SK-N-SH (cell line): ENCODE measurements at regions not wholly inside any gene's neighbourhood (a gene's known extent, or its start where the extent isn't known, plus 50 kb on each side); places are given as distances from the start of the nearest gene placed in this dataset.

Experiments
- CTCF ChIA-PET: fragments of 300-600, 350-600 bp; formaldehyde crosslinking; extraction: SDS; loops from one replicate; lab custom pipeline; 2021; lab: Yijun Ruan, JAX
- POLR2A ChIA-PET: fragments of 350-600 bp; sonication (Branson Sonifier 250); formaldehyde crosslinking; extraction: SDS; loops from one replicate; lab custom pipeline; 2020; ENCODE audit warnings: antibody characterized with exemption, inconsistent platforms; lab: Yijun Ruan, JAX
- DNase-seq: peaks from one replicate; pipeline ENCODE4 v3.0.0; 2012
- H2AFZ ChIP-seq: fragments of 200-600 bp; sonication (generic); 2 replicates; pipeline ENCODE4 v1.8.1; 2016; ENCODE audit warnings: antibody characterized with exemption, mild to moderate bottlenecking, low read depth
- H3F3A ChIP-seq: fragments of 200-600 bp; sonication (generic); replicated peaks from 2 replicates; pipeline ENCODE3; 2016; ENCODE audit warnings: antibody characterized with exemption, mild to moderate bottlenecking; ENCODE audit not compliant: insufficient read depth
- H3K27ac ChIP-seq, 2 experiments: fragments of 200-500 bp in 1 of 2; fragments of 200-600 bp in 1 of 2; sonication (Bioruptor generic) in 1 of 2; sonication (generic), shearing (Covaris generic) in 1 of 2; 2 replicates each; pipeline versions ENCODE4 v1.5.1 to v1.6.1; 2014 to 2016; ENCODE audit warnings: low read depth in 2 of 2, inconsistent platforms in 1 of 2, low read length in 1 of 2, mild to moderate bottlenecking in 1 of 2, mixed read lengths in 1 of 2
- H3K27me3 ChIP-seq: fragments of 200-600 bp; sonication (generic), shearing (Covaris generic); 2 replicates; pipeline ENCODE4 v1.6.1; 2016; ENCODE audit warnings: mixed run types; ENCODE audit not compliant: insufficient read depth
- H3K36me3 ChIP-seq, 2 experiments: fragments of 200-500 bp in 1 of 2; fragments of 200-600 bp in 1 of 2; sonication (Bioruptor generic) in 1 of 2; sonication (generic) in 1 of 2; replicated peaks in 1 of 2; 2 replicates each; pipeline versions ENCODE3 to v1.5.1; 2014 to 2016; ENCODE audit warnings: low read length in 1 of 2, mild to moderate bottlenecking in 1 of 2; ENCODE audit not compliant: insufficient read depth in 2 of 2, control insufficient read depth in 1 of 2
- H3K4me1 ChIP-seq, 2 experiments: fragments of 200-500 bp in 1 of 2; fragments of 200-600 bp in 1 of 2; sonication (Bioruptor generic) in 1 of 2; sonication (generic), shearing (Covaris generic) in 1 of 2; 2 replicates each; pipeline versions ENCODE4 v1.5.1 to v1.6.1; 2014 to 2016; ENCODE audit warnings: low read depth in 1 of 2, low read length in 1 of 2, mixed run types in 1 of 2; ENCODE audit not compliant: insufficient read depth in 2 of 2, control insufficient read depth in 1 of 2
- H3K4me2 ChIP-seq: fragments of 200-600 bp; sonication (generic), shearing (Covaris generic); 2 replicates; pipeline ENCODE4 v1.6.1; 2017; ENCODE audit warnings: mixed run types
- H3K4me3 ChIP-seq, 2 experiments: fragments of 200-500 bp in 1 of 2; fragments of 200-600 bp in 1 of 2; sonication (Bioruptor generic) in 1 of 2; sonication (generic), shearing (Covaris generic) in 1 of 2; 2 replicates each; pipeline versions ENCODE4 v1.5.1 to v1.8.1; 2014 to 2016; ENCODE audit warnings: low read depth in 2 of 2, inconsistent platforms in 1 of 2, low read length in 1 of 2, mild to moderate bottlenecking in 1 of 2, mixed read lengths in 1 of 2, moderate library complexity in 1 of 2
- H3K79me2 ChIP-seq: fragments of 200-600 bp; sonication (generic); 2 replicates; pipeline ENCODE4 v1.8.1; 2017; ENCODE audit warnings: mild to moderate bottlenecking; ENCODE audit not compliant: insufficient read depth
- H3K9ac ChIP-seq: fragments of 200-600 bp; sonication (generic); 2 replicates; pipeline ENCODE4 v1.6.1; 2017; ENCODE audit warnings: mixed run types
- H3K9me2 ChIP-seq: fragments of 200-600 bp; sonication (generic); 2 replicates; pipeline ENCODE4 v1.6.1; 2017; ENCODE audit warnings: mixed run types
- H3K9me3 ChIP-seq: fragments of 200-600 bp; sonication (generic); 2 replicates; pipeline ENCODE4 v1.6.1; 2017; ENCODE audit warnings: mixed run types, mild to moderate bottlenecking, moderate library complexity
- H4K20me1 ChIP-seq: fragments of 200-600 bp; sonication (generic); 2 replicates; pipeline ENCODE4 v1.6.1; 2017; ENCODE audit warnings: mild to moderate bottlenecking, mixed run types; ENCODE audit not compliant: insufficient read depth
- CTCF ChIP-seq: fragments of 200-600 bp; sonication (generic); IDR thresholded peaks from 2 replicates; pipeline ENCODE4 v1.6.1; 2017; ENCODE audit warnings: antibody characterized with exemption, mild to moderate bottlenecking, moderate library complexity
- FOXM1 ChIP-seq: IDR thresholded peaks from 2 replicates; pipeline ENCODE4 v1.4.0; 2012; ENCODE audit warnings: low read depth, mild to moderate bottlenecking
- GATA2 ChIP-seq: sonication (generic); formaldehyde crosslinking; IDR thresholded peaks from 2 replicates; pipeline ENCODE4 v1.5.0; 2020; ENCODE audit warnings: mild to moderate bottlenecking, missing genetic modification reagents
- MAX ChIP-seq: IDR thresholded peaks from 2 replicates; pipeline ENCODE4 v1.4.0; 2012; ENCODE audit warnings: low read depth
- NFIC ChIP-seq: IDR thresholded peaks from 2 replicates; pipeline ENCODE4 v1.4.0; 2012; ENCODE audit warnings: borderline replicate concordance
- REST ChIP-seq: IDR thresholded peaks from 2 replicates; pipeline ENCODE4 v1.6.1; 2012; ENCODE audit warnings: mild to moderate bottlenecking, low read depth, low read length, moderate library complexity
- RFX5 ChIP-seq: IDR thresholded peaks from 2 replicates; pipeline ENCODE4 v1.6.1; 2012; ENCODE audit warnings: mild to moderate bottlenecking, improper control_type of control experiment, low read length
- SIN3A ChIP-seq: IDR thresholded peaks from 2 replicates; pipeline ENCODE4 v1.6.1; 2012; ENCODE audit warnings: low read depth, mild to moderate bottlenecking, low read length, moderate library complexity, borderline replicate concordance
- TAF1 ChIP-seq: IDR thresholded peaks from 2 replicates; pipeline ENCODE4 v1.6.1; 2012; ENCODE audit warnings: low read depth, mild to moderate bottlenecking, low read length, moderate library complexity, borderline replicate concordance
- TEAD4 ChIP-seq: IDR thresholded peaks from 2 replicates; pipeline ENCODE4 v1.4.0; 2012; ENCODE audit warnings: mild to moderate bottlenecking, borderline replicate concordance; ENCODE audit not compliant: insufficient read depth
- ZBTB33 ChIP-seq: IDR thresholded peaks from 2 replicates; pipeline ENCODE4 v1.4.0; 2012; ENCODE audit warnings: low read depth, borderline replicate concordance
- WGBS: methylation state at CpG from one replicate; pipeline ENCODE4 v1.1.6; 2017; ENCODE audit warnings: low lambda C conversion rate; 5-methylcytosine and 5-hydroxymethylcytosine counted together

GRCh38 chr3:177351206-177351605 lies 153.9 kb upstream of the TBL1XR1 start:
- H2AFZ ChIP-seq = no peak overlapping the region
- no peak overlapping the region for H3K4me3 ChIP-seq
- no peak overlapping the region for H3K4me2 ChIP-seq
- no peaks in the 10 kb centered on the region; the same call in 1 of the 2 replicates for H3K9me3 ChIP-seq
- no peaks in the 10 kb centered on the region for H3K27me3 ChIP-seq
- POLR2A ChIA-PET = no interaction called here
- DNase-seq = no peak
- WGBS = 100% methylated on average over 1 of the region's 1 CpG
- H3K27ac ChIP-seq = no peak overlapping the region
- no peaks in the 10 kb centered on the region for H3F3A ChIP-seq
- H3K9ac ChIP-seq = no peak overlapping the region
- no peak for TF ChIP-seq ZBTB33
- TF ChIP-seq TEAD4 = no peak
- no peak for TF ChIP-seq GATA2 (CRISPR knock-in tag)
- no peak for TF ChIP-seq SIN3A
- no peak for TF ChIP-seq TAF1
- no peak for TF ChIP-seq MAX
- TF ChIP-seq REST = no peak
- TF ChIP-seq CTCF = no peak
- TF ChIP-seq NFIC = no peak
- no peak for TF ChIP-seq RFX5
- no peak for TF ChIP-seq FOXM1
- no peaks in the 10 kb centered on the region for H4K20me1 ChIP-seq
- no peaks in the 10 kb centered on the region for H3K79me2 ChIP-seq
- H3K4me1 ChIP-seq = peaks cover 0 to 13% of the 10 kb centered on the region in 2 experiments; a peak in 2 of 4 replicates
- CTCF ChIA-PET = no interaction called here
- H3K36me3 ChIP-seq = no peaks in the 10 kb centered on the region
- H3K9me2 ChIP-seq = no peaks in the 10 kb centered on the region
